MM.1S (cell line): ENCODE measurements at regions not wholly inside any gene's neighbourhood (a gene's known extent, or its start where the extent isn't known, plus 50 kb on each side); places are given as distances from the start of the nearest gene placed in this dataset.

Experiments
- DNase-seq: peaks from one replicate; pipeline ENCODE4 v3.0.0-alpha.2; 2015
- H2AFZ ChIP-seq: fragments of 300-600 bp; sonication (generic); 2 replicates; pipeline ENCODE4 v1.6.0; 2016; ENCODE audit warnings: antibody characterized with exemption, low read length
- H3F3A ChIP-seq: fragments of 300-600 bp; sonication (generic); 2 replicates; pipeline ENCODE4 v1.6.1; 2016; ENCODE audit warnings: mild to moderate bottlenecking, antibody characterized with exemption, low read length, moderate library complexity, mixed read lengths; ENCODE audit not compliant: insufficient read depth
- H3K27ac ChIP-seq: fragments of 300-600 bp; sonication (generic); 2 replicates; pipeline ENCODE4 v1.5.1; 2016; ENCODE audit warnings: mild to moderate bottlenecking, low read length
- H3K27me3 ChIP-seq: fragments of 300-600 bp; sonication (generic); replicated peaks from 2 replicates; pipeline ENCODE4 v1.6.0; 2016; ENCODE audit warnings: low read length; ENCODE audit not compliant: insufficient read depth
- H3K36me3 ChIP-seq: fragments of 300-600 bp; sonication (generic); replicated peaks from 2 replicates; pipeline ENCODE4 v1.6.1; 2016; ENCODE audit warnings: mild to moderate bottlenecking, low read length, mixed read lengths; ENCODE audit not compliant: insufficient read depth
- H3K4me1 ChIP-seq: fragments of 300-600 bp; sonication (generic); 2 replicates; pipeline ENCODE4 v1.6.1; 2016; ENCODE audit warnings: low read length, mixed read lengths
- H3K4me2 ChIP-seq: fragments of 300-600 bp; sonication (generic); 2 replicates; pipeline ENCODE4 v1.6.0; 2016; ENCODE audit warnings: low read depth, low read length
- H3K4me3 ChIP-seq: fragments of 300-600 bp; sonication (generic); 2 replicates; pipeline ENCODE4 v1.5.1; 2016; ENCODE audit warnings: low read length, mixed read lengths
- H3K79me2 ChIP-seq: fragments of 300-600 bp; sonication (generic); 2 replicates; pipeline ENCODE4 v1.6.1; 2016; ENCODE audit warnings: mixed run types, low read length, mixed read lengths
- H3K9ac ChIP-seq: fragments of 300-600 bp; sonication (generic); 2 replicates; pipeline ENCODE4 v1.6.1; 2016; ENCODE audit warnings: low read length, mixed read lengths
- H3K9me2 ChIP-seq: fragments of 300-600 bp; sonication (generic); replicated peaks from 2 replicates; pipeline ENCODE4 v1.6.1; 2016; ENCODE audit warnings: mild to moderate bottlenecking, low read length, mixed read lengths; ENCODE audit not compliant: insufficient read depth
- H3K9me3 ChIP-seq: fragments of 300-600 bp; sonication (generic); replicated peaks from 2 replicates; pipeline ENCODE4 v1.6.1; 2016; ENCODE audit warnings: mild to moderate bottlenecking, low read length, mixed read lengths; ENCODE audit not compliant: insufficient read depth
- H4K20me1 ChIP-seq: fragments of 300-600 bp; sonication (generic); 2 replicates; pipeline ENCODE4 v1.6.1; 2016; ENCODE audit warnings: mild to moderate bottlenecking, low read length, moderate library complexity, mixed read lengths; ENCODE audit not compliant: insufficient read depth
- CTCF ChIP-seq: fragments of 300-600 bp; sonication (generic); IDR thresholded peaks from 2 replicates; pipeline ENCODE4 v1.5.1; 2016; ENCODE audit warnings: antibody characterized with exemption, low read length, mixed read lengths
- EZH2 ChIP-seq: fragments of 300-600 bp; sonication (generic); optimal IDR thresholded peaks from 2 replicates; pipeline ENCODE3; 2017; ENCODE audit warnings: low read depth, mild to moderate bottlenecking, antibody characterized with exemption, low read length, mixed read lengths
- EZH2phosphoT487 ChIP-seq: fragments of 300-600 bp; sonication (generic); IDR thresholded peaks from 2 replicates; pipeline ENCODE4 v1.6.1; 2018; ENCODE audit warnings: antibody characterized with exemption, low read length

- no peaks in the 10 kb centered on the region for H3K27me3 ChIP-seq
- TF ChIP-seq CTCF (no peak), EZH2phosphoT487 (no peak), EZH2 (no peak)
- H3K27ac ChIP-seq, result no peak overlapping the region
- no peak overlapping the region for H3K4me3 ChIP-seq
- no peaks in the 10 kb centered on the region for H3K36me3 ChIP-seq
- no peak for DNase-seq
- no peak overlapping the region for H2AFZ ChIP-seq
- no peaks in the 10 kb centered on the region for H3F3A ChIP-seq
- H3K9me3 ChIP-seq, result no peaks in the 10 kb centered on the region
- no peaks in the 10 kb centered on the region for H3K9me2 ChIP-seq
- no peak overlapping the region for H3K4me2 ChIP-seq
- H3K4me1 ChIP-seq, result no peaks in the 10 kb centered on the region
- no peaks in the 10 kb centered on the region for H4K20me1 ChIP-seq
- no peak overlapping the region for H3K9ac ChIP-seq
- peaks cover 70% of the 10 kb centered on the region for H3K79me2 ChIP-seq
These were observed 100.5 kb downstream of the KCNRG start for GRCh38 chr13:50115695-50116094.

GRCh38 chr13:50116430-50116973 is 101.3 kb downstream of the KCNRG start:
- Histone ChIP-seq H4K20me1 (no peaks in the 10 kb centered on the region), H3K27ac (no peak overlapping the region), H3K27me3 (no peaks in the 10 kb centered on the region), H3K4me2 (no peak overlapping the region), H3K9me3 (no peaks in the 10 kb centered on the region), H2AFZ (no peak overlapping the region), H3K4me1 (no peaks in the 10 kb centered on the region), H3K9ac (no peak overlapping the region), H3K36me3 (no peaks in the 10 kb centered on the region), H3K4me3 (no peak overlapping the region), H3F3A (no peaks in the 10 kb centered on the region), H3K79me2 (peaks cover 69% of the 10 kb centered on the region), H3K9me2 (no peaks in the 10 kb centered on the region)
- no peak for DNase-seq
- TF ChIP-seq EZH2, result no peak
- no peak for TF ChIP-seq EZH2phosphoT487
- no peak for TF ChIP-seq CTCF

GRCh38 chr13:50119591-50119990 is 104.3 kb downstream of the KCNRG start:
- no peak overlapping the region for H3K9ac ChIP-seq
- no peaks in the 10 kb centered on the region for H3K9me2 ChIP-seq
- no peak overlapping the region for H2AFZ ChIP-seq
- H3F3A ChIP-seq, result no peaks in the 10 kb centered on the region
- no peak overlapping the region for H3K4me2 ChIP-seq
- no peaks in the 10 kb centered on the region for H3K9me3 ChIP-seq
- H3K27me3 ChIP-seq, result no peaks in the 10 kb centered on the region
- DNase-seq, result no peak
- no peaks in the 10 kb centered on the region for H4K20me1 ChIP-seq
- peaks cover 65% of the 10 kb centered on the region for H3K79me2 ChIP-seq
- TF ChIP-seq EZH2, result no peak
- TF ChIP-seq CTCF, result no peak
- no peak for TF ChIP-seq EZH2phosphoT487
- no peak overlapping the region for H3K27ac ChIP-seq
- H3K4me1 ChIP-seq, result peaks cover 11% of the 10 kb centered on the region; the same call in 1 of the 2 replicates
- no peak overlapping the region for H3K4me3 ChIP-seq
- no peaks in the 10 kb centered on the region for H3K36me3 ChIP-seq
